Neural cell (in vitro differentiated cells): ENCODE measurements at regions not wholly inside any gene's neighbourhood (a gene's known extent, or its start where the extent isn't known, plus 50 kb on each side); places are given as distances from the start of the nearest gene placed in this dataset.

Source experiments
- H2AFZ ChIP-seq: fragments of 200-600, 300-800 bp; sonication (generic), shearing (Covaris generic); 2 replicates; pipeline ENCODE4 v1.6.0; 2014; ENCODE audit warnings: low read depth, mild to moderate bottlenecking, antibody characterized with exemption, low read length, moderate library complexity
- H3F3A ChIP-seq: fragments of 200-600 bp; shearing (Covaris generic); 2 replicates; pipeline ENCODE4 v1.6.1; 2016; ENCODE audit warnings: mild to moderate bottlenecking, moderate library complexity, mixed read lengths, antibody characterized with exemption, low read length; ENCODE audit not compliant: insufficient read depth, poor library complexity, severe bottlenecking
- H3K27ac ChIP-seq: fragments of 200-600, 300-800 bp; sonication (generic), shearing (Covaris generic); 2 replicates; pipeline ENCODE4 v1.5.1; 2014; ENCODE audit warnings: mild to moderate bottlenecking, low read length, moderate library complexity
- H3K27me3 ChIP-seq: fragments of 300-800, 200-600 bp; sonication (generic), shearing (Covaris generic); 2 replicates; pipeline ENCODE4 v1.6.0; 2014; ENCODE audit warnings: mild to moderate bottlenecking, low read depth, low read length, moderate library complexity; ENCODE audit not compliant: insufficient read depth
- H3K36me3 ChIP-seq: fragments of 300-800, 200-600 bp; sonication (generic), shearing (Covaris generic); 2 replicates; pipeline ENCODE4 v1.5.1; 2014; ENCODE audit warnings: mild to moderate bottlenecking, antibody characterized with exemption, low read length, moderate library complexity; ENCODE audit not compliant: insufficient read depth
- H3K4me2 ChIP-seq: fragments of 300-800, 200-600 bp; sonication (generic), shearing (Covaris generic); 2 replicates; pipeline ENCODE4 v1.6.0; 2014; ENCODE audit warnings: mild to moderate bottlenecking, low read length
- H3K4me3 ChIP-seq: fragments of 300-800, 200-600 bp; sonication (generic), shearing (Covaris generic); 2 replicates; pipeline ENCODE4 v1.5.1; 2014; ENCODE audit warnings: mild to moderate bottlenecking, low read length, moderate library complexity
- H3K79me2 ChIP-seq: fragments of 200-600 bp; shearing (Covaris generic); replicated peaks from 2 replicates; pipeline ENCODE4 v1.6.0; 2014; ENCODE audit warnings: mild to moderate bottlenecking, low read length, moderate library complexity; ENCODE audit not compliant: insufficient read depth
- H3K9ac ChIP-seq: fragments of 300-800, 200-600 bp; sonication (generic), shearing (Covaris generic); 2 replicates; pipeline ENCODE4 v1.6.1; 2016; ENCODE audit warnings: mild to moderate bottlenecking, low read length, mixed read lengths
- H3K9me2 ChIP-seq: fragments of 200-600 bp; shearing (Covaris generic); 2 replicates; pipeline ENCODE4 v1.6.1; 2016; ENCODE audit warnings: mild to moderate bottlenecking, low read length, mixed read lengths; ENCODE audit not compliant: insufficient read depth
- H3K9me3 ChIP-seq: fragments of 200-600, 300-800 bp; sonication (generic), shearing (Covaris generic); 2 replicates; pipeline ENCODE4 v1.6.1; 2016; ENCODE audit warnings: mild to moderate bottlenecking, mixed run types, low read length, moderate library complexity, mixed read lengths
- H4K20me1 ChIP-seq: fragments of 200-600 bp; shearing (Covaris generic); 2 replicates; pipeline ENCODE4 v1.6.1; 2016; ENCODE audit warnings: mild to moderate bottlenecking, mixed run types; ENCODE audit not compliant: insufficient read depth
- EZH2 ChIP-seq: fragments of 200-600, 300-800 bp; shearing (Covaris generic), sonication (generic); IDR thresholded peaks from 2 replicates; pipeline ENCODE4 v1.6.1; 2014; ENCODE audit warnings: antibody characterized with exemption, low read length, borderline replicate concordance, mild to moderate bottlenecking; ENCODE audit not compliant: insufficient read depth, poor library complexity, severe bottlenecking
- REST ChIP-seq: IDR thresholded peaks from 2 replicates; pipeline ENCODE4 v1.6.1; 2012; ENCODE audit warnings: borderline replicate concordance
- SMC3 ChIP-seq: fragments of 450-650 bp; conservative IDR thresholded peaks from 2 replicates; pipeline ENCODE4 v1.6.1; 2014; ENCODE audit warnings: antibody characterized with exemption, mild to moderate bottlenecking, moderate library complexity; ENCODE audit not compliant: poor library complexity
- TAF1 ChIP-seq: IDR thresholded peaks from 2 replicates; pipeline ENCODE4 v1.6.1; 2012; ENCODE audit warnings: low read depth

DNA sequence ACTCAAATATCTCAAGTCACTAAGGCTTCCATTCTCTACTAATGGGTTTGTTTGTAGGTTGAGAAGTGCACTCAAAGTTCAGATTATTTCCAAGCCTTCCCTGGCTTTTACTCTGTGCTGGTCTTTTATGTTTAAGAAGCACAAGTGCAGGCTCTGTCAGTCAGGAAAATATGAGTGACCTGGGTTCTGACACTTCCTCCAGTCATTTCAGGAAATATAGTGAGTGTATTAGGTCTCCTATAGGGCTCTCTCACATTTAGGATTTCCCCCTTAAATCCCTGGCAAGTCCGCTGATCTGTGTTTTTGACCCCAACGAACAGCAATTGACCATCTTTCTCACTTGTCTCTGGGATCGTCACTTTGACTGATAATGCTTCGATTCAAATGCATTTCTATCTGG is 210.2 kb downstream of the ARPP21 start:
- H3K9me2 ChIP-seq, result no peaks in the 10 kb centered on the region
- H4K20me1 ChIP-seq, result no peaks in the 10 kb centered on the region
- no peak overlapping the region for H3K4me2 ChIP-seq
- no peaks in the 10 kb centered on the region for H3K9me3 ChIP-seq
- no peak overlapping the region for H3K9ac ChIP-seq
- H3K79me2 ChIP-seq, result no peaks in the 10 kb centered on the region
- H2AFZ ChIP-seq, result no peak overlapping the region
- no peak for TF ChIP-seq SMC3
- TF ChIP-seq REST, result no peak
- TF ChIP-seq TAF1, result no peak
- H3F3A ChIP-seq, result no peaks in the 10 kb centered on the region
- H3K27ac ChIP-seq, result no peak overlapping the region
- no peak overlapping the region for H3K4me3 ChIP-seq
- no peaks in the 10 kb centered on the region for H3K27me3 ChIP-seq
- H3K36me3 ChIP-seq, result no peaks in the 10 kb centered on the region

DNA sequence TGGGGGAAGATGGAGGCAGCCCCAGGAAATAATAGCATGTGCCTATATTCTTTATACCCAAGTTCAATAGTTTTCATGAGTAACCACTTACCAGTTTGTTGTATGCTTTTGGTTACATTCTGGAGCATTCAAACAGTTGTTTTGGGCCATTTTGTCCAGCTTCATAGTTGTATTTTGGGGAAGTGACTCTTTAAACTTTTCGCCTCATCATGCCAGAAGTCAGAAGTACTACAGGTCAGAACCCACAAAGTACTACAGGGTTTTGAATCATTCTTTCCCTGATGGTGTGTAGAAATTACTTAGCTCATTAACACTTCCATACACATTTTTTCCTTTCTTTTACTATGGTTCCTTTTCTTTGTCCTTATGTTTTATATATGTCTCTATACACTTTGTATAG is 210.6 kb downstream of the ARPP21 start:
- Histone ChIP-seq H2AFZ (no peak overlapping the region), H3K4me3 (no peak overlapping the region), H3F3A (no peaks in the 10 kb centered on the region), H3K9me2 (no peaks in the 10 kb centered on the region), H3K27ac (no peak overlapping the region), H4K20me1 (no peaks in the 10 kb centered on the region), H3K9me3 (no peaks in the 10 kb centered on the region), H3K4me2 (no peak overlapping the region), H3K27me3 (no peaks in the 10 kb centered on the region), H3K9ac (no peak overlapping the region), H3K79me2 (no peaks in the 10 kb centered on the region), H3K36me3 (no peaks in the 10 kb centered on the region)
- no peak for TF ChIP-seq TAF1

DNA sequence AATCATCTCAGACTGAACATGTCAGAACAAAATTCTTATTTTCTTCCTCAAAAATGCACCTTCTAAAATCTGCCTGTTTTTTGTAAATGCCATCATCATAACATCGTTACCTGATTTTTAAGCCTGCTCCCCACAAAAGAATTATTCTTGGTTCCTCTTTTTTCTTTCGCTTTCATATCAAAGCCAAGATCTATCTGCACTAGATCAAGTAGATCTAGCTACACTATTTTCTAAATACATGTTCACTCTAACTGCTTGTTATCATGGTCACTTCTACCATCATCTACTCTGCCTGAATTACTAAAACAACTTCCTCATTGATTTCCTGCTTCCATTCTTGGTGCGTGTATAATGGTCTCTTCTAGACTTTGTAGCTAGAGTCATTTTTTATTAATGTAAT is 217.7 kb downstream of the ARPP21 start:
- H3K9me3 ChIP-seq, result no peaks in the 10 kb centered on the region
- no peaks in the 10 kb centered on the region for H3K79me2 ChIP-seq
- H3K36me3 ChIP-seq, result no peaks in the 10 kb centered on the region
- H3K4me2 ChIP-seq, result no peak overlapping the region
- H2AFZ ChIP-seq, result no peak overlapping the region
- no peak overlapping the region for H3K9ac ChIP-seq
- H3K9me2 ChIP-seq, result no peaks in the 10 kb centered on the region
- no peaks in the 10 kb centered on the region for H3F3A ChIP-seq
- H3K4me3 ChIP-seq, result no peak overlapping the region
- H3K27ac ChIP-seq, result no peak overlapping the region
- TF ChIP-seq REST (no peak), EZH2 (no peak), SMC3 (no peak)
- H3K27me3 ChIP-seq, result no peaks in the 10 kb centered on the region
- H4K20me1 ChIP-seq, result no peaks in the 10 kb centered on the region
